Astrocyte of the cerebellum (primary cell): ENCODE measurements at regions not wholly inside any gene's neighbourhood (a gene's known extent, or its start where the extent isn't known, plus 50 kb on each side); places are given as distances from the start of the nearest gene placed in this dataset.

Experiments used
- DNase-seq: peaks from one replicate; pipeline ENCODE4 v3.0.0-alpha.2; 2011; ENCODE audit warnings: low read depth
- H3K4me3 ChIP-seq: 2 replicates; pipeline ENCODE4 v1.5.1; 2011; ENCODE audit warnings: mild to moderate bottlenecking, low read depth, low read length, moderate library complexity
- CTCF ChIP-seq: IDR thresholded peaks from 2 replicates; pipeline ENCODE4 v1.5.1; 2012; ENCODE audit warnings: low read length, low read depth, moderate library complexity, mild to moderate bottlenecking; ENCODE audit errors: missing control alignments
- in situ Hi-C: cut with HindIII; loops from 2 replicates; pipeline ENCODE4 v1.10.0; 2017; ENCODE audit warnings: low sequenced_read_pairs

GRCh38 chr6:6537488-6538260 is 50.8 kb upstream of the LY86 start:
- no peak overlapping the region for H3K4me3 ChIP-seq
- in situ Hi-C loops = no loop called here
- no peak for TF ChIP-seq CTCF
- DNase-seq = no peak

- H3K4me3 ChIP-seq = no peak overlapping the region
- no peak for TF ChIP-seq CTCF
- in situ Hi-C loops = no loop called here
- DNase-seq = no peak
These were observed 50.3 kb upstream of the LY86 start for GRCh38 chr6:6538261-6538660.
